Lung (tissue), 11 donors: ENCODE measurements at regions not wholly inside any gene's neighbourhood (a gene's known extent, or its start where the extent isn't known, plus 50 kb on each side); places are given as distances from the start of the nearest gene placed in this dataset.
A peak's percentile ranks its signal among the peaks of the same experiment; 100 is the strongest.

Experiments
- ATAC-seq: fragments of 200-7000 bp; cut with Tn5 transposase; one replicate; pipeline ENCODE4 v1.9.1; 2020; ENCODE audit warnings: moderate number of reproducible peaks; ENCODE audit not compliant: insufficient read depth, low FRiP score
- DNase-seq, 3 donors: peaks; one replicate each; pipeline ENCODE4 v3.0.0-alpha.2; 2013 to 2017
- H3K27ac ChIP-seq, 2 donors: one replicate each; pipeline ENCODE4 v1.5.1; 2013; ENCODE audit warnings: mild to moderate bottlenecking in 2 of 2, moderate library complexity in 2 of 2, control low read depth in 1 of 2, inconsistent platforms in 1 of 2, low read depth in 1 of 2, low read length in 1 of 2
- H3K27me3 ChIP-seq, 3 donors: one replicate each; pipeline ENCODE4 v1.5.1; 2013; ENCODE audit warnings: low read length in 2 of 3; ENCODE audit not compliant: control insufficient read depth in 3 of 3, insufficient read depth in 3 of 3
- H3K36me3 ChIP-seq, 4 donors: one replicate each; pipeline ENCODE4 v1.5.1; 2013; ENCODE audit warnings: low read length in 4 of 4, mild to moderate bottlenecking in 1 of 4, moderate library complexity in 1 of 4; ENCODE audit not compliant: control insufficient read depth in 4 of 4, insufficient read depth in 4 of 4
- H3K4me1 ChIP-seq, 5 donors: one replicate each; pipeline ENCODE4 v1.5.1; 2013; ENCODE audit warnings: low read length in 5 of 5, mild to moderate bottlenecking in 2 of 5, moderate library complexity in 1 of 5; ENCODE audit not compliant: control insufficient read depth in 5 of 5, insufficient read depth in 5 of 5
- H3K4me3 ChIP-seq: one replicate; pipeline ENCODE4 v1.5.1; 2013; ENCODE audit warnings: mild to moderate bottlenecking, control low read depth, moderate library complexity
- H3K9ac ChIP-seq, 2 donors: one replicate each; pipeline ENCODE4 v1.5.1; 2013; ENCODE audit warnings: low read length in 2 of 2, control low read depth in 1 of 2; ENCODE audit not compliant: insufficient read depth in 1 of 2
- H3K9me3 ChIP-seq, 4 donors: one replicate each; pipeline ENCODE4 v1.5.1; 2013; ENCODE audit warnings: low read length in 3 of 4, mild to moderate bottlenecking in 1 of 4, moderate library complexity in 1 of 4; ENCODE audit not compliant: control insufficient read depth in 4 of 4, insufficient read depth in 3 of 4
- CTCF ChIP-seq: IDR thresholded peaks from 2 replicates; pipeline ENCODE4 v1.5.1; 2012; ENCODE audit warnings: mild to moderate bottlenecking; ENCODE audit errors: control extremely low read depth, extremely low read depth
- WGBS, 2 donors: extraction: QIAGEN DNeasy Blood & Tissue Kit; methylation state at CpG; one replicate each; pipeline ENCODE4 v1.1.7; 2013; 5-methylcytosine and 5-hydroxymethylcytosine counted together
- donor health status: control.
- donor health status: control.
- donor health status: Bipolar disorder and iron deficiency.
- donor health status: healthy.
- donor health status: DM: yes; HTN: yes; CAD: no.

GRCh38 chr16:64532117-64532516 lies 589.7 kb downstream of the CDH11 start:
- Histone ChIP-seq H3K9ac (no peak overlapping the region), H3K27ac (no peak overlapping the region), H3K36me3 (no peaks in the 10 kb centered on the region), H3K27me3 (no peaks in the 10 kb centered on the region), H3K4me3 (no peak overlapping the region), H3K9me3 (peaks cover 0 to 2% (median 0%) of the 10 kb centered on the region in 4 donors), H3K4me1 (no peaks in the 10 kb centered on the region)
- no peak for ATAC-seq
- TF ChIP-seq CTCF, result no peak
- WGBS, 2 donors, result 69 to 71% methylated on average over 3 of the region's 3 CpGs
- DNase-seq, result peak in 1 of 3 donors; percentile 9

- H3K4me3 ChIP-seq, result no peak overlapping the region
- 80 to 81% methylated on average over 3 of the region's 3 CpGs for WGBS, 2 donors
- ATAC-seq, result no peak
- no peaks in the 10 kb centered on the region for H3K4me1 ChIP-seq
- no peaks in the 10 kb centered on the region for H3K27me3 ChIP-seq
- no peaks in the 10 kb centered on the region for H3K36me3 ChIP-seq
- peaks cover 0 to 2% (median 0%) of the 10 kb centered on the region in 4 donors for H3K9me3 ChIP-seq
- no peak overlapping the region for H3K27ac ChIP-seq
- H3K9ac ChIP-seq, result no peak overlapping the region
- no peak for TF ChIP-seq CTCF
- peak in 2 of 3 donors; percentile 14 to 15 for DNase-seq
Observed at GRCh38 chr16:64531401-64531800, 590.5 kb downstream of the CDH11 start.

DNA sequence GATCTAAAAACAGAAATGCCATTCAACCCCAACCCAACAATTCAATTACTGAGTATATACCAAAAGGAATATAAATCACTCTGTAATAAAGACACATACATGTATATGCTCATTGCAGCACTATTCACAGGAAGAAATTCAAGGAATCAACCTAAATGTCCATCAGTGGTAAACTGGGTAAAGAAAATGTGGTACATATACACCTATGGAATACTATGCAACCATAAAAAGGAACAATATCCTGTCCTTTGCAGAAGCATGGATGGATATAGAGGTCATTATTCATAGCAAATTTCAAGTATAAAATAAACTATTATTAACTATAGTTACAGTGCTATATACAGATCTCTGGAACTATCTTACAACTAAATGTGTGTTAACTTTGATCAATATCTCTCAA lies 599.3 kb downstream of the CDH11 start:
- Histone ChIP-seq H3K27ac (no peak overlapping the region), H3K9me3 (no peaks in the 10 kb centered on the region), H3K4me3 (no peak overlapping the region), H3K27me3 (no peaks in the 10 kb centered on the region), H3K4me1 (no peaks in the 10 kb centered on the region), H3K36me3 (no peaks in the 10 kb centered on the region), H3K9ac (no peak overlapping the region)
- ATAC-seq, result no peak
- no peak for TF ChIP-seq CTCF
- DNase-seq, result no peak

DNA sequence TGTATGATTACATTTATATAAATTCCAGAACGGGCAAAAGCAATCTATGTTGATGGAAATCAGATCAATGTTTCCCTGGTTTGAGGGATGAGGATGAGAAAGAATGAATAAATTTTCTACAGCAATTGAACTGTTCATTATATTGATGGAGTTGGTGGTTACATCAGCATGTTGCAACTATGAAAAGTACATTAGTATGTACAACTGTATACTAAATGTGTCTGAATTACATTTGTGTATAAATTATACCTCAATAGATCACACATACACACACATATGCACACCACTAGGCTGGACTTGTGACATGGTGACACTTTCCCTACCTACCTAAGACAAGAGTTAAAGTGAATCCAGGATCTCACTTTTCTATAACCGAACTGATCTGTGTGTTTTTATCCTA lies 608.0 kb downstream of the CDH11 start:
- Histone ChIP-seq H3K36me3 (no peaks in the 10 kb centered on the region), H3K4me1 (no peaks in the 10 kb centered on the region), H3K4me3 (no peak overlapping the region), H3K27me3 (no peaks in the 10 kb centered on the region), H3K27ac (no peak overlapping the region), H3K9me3 (no peaks in the 10 kb centered on the region), H3K9ac (no peak overlapping the region)
- ATAC-seq (no peak), DNase-seq (no peak)
- 79 to 82% methylated on average over 2 of the region's 2 CpGs for WGBS, 2 donors
- TF ChIP-seq CTCF, result no peak
